ENCODE measurements at regions not wholly inside any gene's neighbourhood (a gene's known extent, or its start where the extent isn't known, plus 50 kb on each side); places are given as distances from the start of the nearest gene placed in this dataset.
A peak's percentile ranks its signal among the peaks of the same experiment; 100 is the strongest.

GRCh38 chr15:99478977-99479376 is 86.8 kb upstream of the MEF2A start:
- peaks cover 57 to 60% of the 10 kb centered on the region in 2 donors for H3K4me1 ChIP-seq (ENCODE audit: control insufficient read depth in 1 of 2, insufficient read depth in 2 of 2, low read length in 2 of 2)
- Mint-ChIP-seq H3K9me3 (peaks cover 0 to 4% (median 0%) of the 10 kb centered on the region in 7 donors), H3K4me1 (peaks cover 68% of the 10 kb centered on the region), H3K4me3 (no peak overlapping the region), H3K27me3 (ENCODE audit: low read depth in 3 of 3) (peaks cover 0 to 5% (median 4%) of the 10 kb centered on the region in 3 donors), H3K27ac (peak overlapping the region; percentile 4 to 94 (median 84)), H3K36me3 (peaks cover 0 to 4% of the 10 kb centered on the region in 2 donors)
- no peak for TF ChIP-seq CTCF (IDR thresholded peaks at IDR 0.05)
- no CpG with 5 or more reads among the region's 2 CpGs for WGBS (ENCODE audit: insufficient coverage)
- peak; percentile 58 to 86 (median 80) for DNase-seq
- H3K27ac ChIP-seq (ENCODE audit: low read depth in 1 of 2, low read length in 2 of 2), result peak overlapping the region in 1 of 2 donors; percentile 91
- no peak overlapping the region for H2AFZ ChIP-seq (ENCODE audit: insufficient read depth, low read depth, low read length, poor library complexity, severe bottlenecking)
- H3K4me2 ChIP-seq (replicated peaks; ENCODE audit: extremely low read depth, low read length, poor library complexity, severe bottlenecking), result no peak overlapping the region
- H3K9me3 ChIP-seq (replicated peaks in 1 of 2; ENCODE audit: control insufficient read depth in 1 of 2, insufficient read depth in 1 of 2, low read length in 2 of 2), result no peaks in the 10 kb centered on the region
- no peaks in the 10 kb centered on the region for H4K20me1 ChIP-seq (ENCODE audit: insufficient read depth, low read length)
- no peak overlapping the region for H3K9ac ChIP-seq (ENCODE audit: insufficient read depth, low read length, poor library complexity, severe bottlenecking)
- intact Hi-C loops (cut with micrococcal nuclease), result loop anchor here (5.0 to 10.0 kb wide), 2 partner anchors 33 to 86 kb away; partner anchors contain the start of gene MEF2A (in 1 of the 2)
- H3K79me2 ChIP-seq (ENCODE audit: insufficient read depth, low read length), result no peaks in the 10 kb centered on the region
- no peaks in the 10 kb centered on the region for H3K27me3 ChIP-seq (ENCODE audit: control insufficient read depth in 2 of 2, insufficient read depth in 2 of 2, low read length in 2 of 2)
- H3K4me3 ChIP-seq (replicated peaks in 1 of 3; ENCODE audit: low read depth in 2 of 3, low read length in 3 of 3), result no peak overlapping the region
- H3K36me3 ChIP-seq (replicated peaks in 1 of 2; ENCODE audit: control insufficient read depth in 1 of 2, insufficient read depth in 2 of 2, low read length in 2 of 2), result no peaks in the 10 kb centered on the region

- Histone ChIP-seq H3K4me3 (replicated peaks in 1 of 3; ENCODE audit: low read depth in 2 of 3, low read length in 3 of 3) (no peak overlapping the region), H3K27ac (ENCODE audit: low read depth in 1 of 2, low read length in 2 of 2) (no peak overlapping the region), H3K36me3 (replicated peaks in 1 of 2; ENCODE audit: control insufficient read depth in 1 of 2, insufficient read depth in 2 of 2, low read length in 2 of 2) (no peaks in the 10 kb centered on the region), H4K20me1 (ENCODE audit: insufficient read depth, low read length) (no peaks in the 10 kb centered on the region), H3K4me2 (replicated peaks; ENCODE audit: extremely low read depth, low read length, poor library complexity, severe bottlenecking) (no peak overlapping the region), H3K9me3 (replicated peaks in 1 of 2; ENCODE audit: control insufficient read depth in 1 of 2, insufficient read depth in 1 of 2, low read length in 2 of 2) (no peaks in the 10 kb centered on the region), H3K9ac (ENCODE audit: insufficient read depth, low read length, poor library complexity, severe bottlenecking) (no peak overlapping the region), H2AFZ (ENCODE audit: insufficient read depth, low read depth, low read length, poor library complexity, severe bottlenecking) (no peak overlapping the region), H3K27me3 (ENCODE audit: control insufficient read depth in 2 of 2, insufficient read depth in 2 of 2, low read length in 2 of 2) (no peaks in the 10 kb centered on the region), H3K79me2 (ENCODE audit: insufficient read depth, low read length) (no peaks in the 10 kb centered on the region), H3K4me1 (ENCODE audit: control insufficient read depth in 1 of 2, insufficient read depth in 2 of 2, low read length in 2 of 2) (peaks cover 47 to 51% of the 10 kb centered on the region in 2 donors)
- Mint-ChIP-seq H3K9me3 (peaks cover 0 to 4% (median 0%) of the 10 kb centered on the region in 7 donors), H3K36me3 (peaks cover 0 to 4% of the 10 kb centered on the region in 2 donors), H3K27ac (no peak overlapping the region), H3K27me3 (ENCODE audit: low read depth in 3 of 3) (peaks cover 0 to 8% (median 5%) of the 10 kb centered on the region in 3 donors), H3K4me1 (peaks cover 59% of the 10 kb centered on the region), H3K4me3 (no peak overlapping the region)
- intact Hi-C loops (cut with micrococcal nuclease), result no loop called here
- no peak for DNase-seq
- 95% methylated on average over 10 of the region's 10 CpGs for WGBS (ENCODE audit: insufficient coverage)
- TF ChIP-seq CTCF (IDR thresholded peaks at IDR 0.05), result no peak
These were observed 85.6 kb upstream of the MEF2A start for GRCh38 chr15:99480016-99480810.
